Stimulated activated CD4-positive, alpha-beta T cell treated with anti-CD3 and anti-CD28 coated beads, Interleukin-1b, Interleukin-23, amount 100 ng/mL, for 24 hours (primary cell): ENCODE measurements at regions not wholly inside any gene's neighbourhood (a gene's known extent, or its start where the extent isn't known, plus 50 kb on each side); places are given as distances from the start of the nearest gene placed in this dataset.

Source experiments
- DNase-seq, 4 experiments: peaks; one replicate each; pipeline ENCODE4 v3.0.0-alpha.2; 2020; ENCODE audit warnings: low read depth in 4 of 4, low spot score in 1 of 4

DNA sequence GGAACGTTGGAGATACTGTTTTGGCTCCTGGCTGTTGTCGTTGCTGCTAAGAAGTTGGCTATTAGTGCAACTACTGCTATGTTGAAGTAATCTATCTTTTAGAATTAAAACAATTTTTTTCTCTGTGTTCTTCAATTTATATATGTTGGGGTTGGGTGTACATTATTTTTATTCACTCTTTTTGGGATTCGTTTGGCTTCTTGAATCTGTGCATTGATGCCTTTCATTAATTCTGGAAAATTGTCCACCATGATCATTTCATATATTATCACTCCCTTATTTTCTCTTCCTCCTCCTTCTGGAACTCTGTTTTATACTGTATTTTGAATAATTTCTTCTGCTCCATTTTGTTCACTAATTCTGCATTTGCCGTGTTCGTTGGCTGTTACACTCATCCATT, 199.5 kb upstream of the PLET1 start:
- DNase-seq, result no peak

- DNase-seq, result no peak
These were observed 204.3 kb upstream of the PLET1 start for GRCh38 chr11:112464949-112465348.

DNA sequence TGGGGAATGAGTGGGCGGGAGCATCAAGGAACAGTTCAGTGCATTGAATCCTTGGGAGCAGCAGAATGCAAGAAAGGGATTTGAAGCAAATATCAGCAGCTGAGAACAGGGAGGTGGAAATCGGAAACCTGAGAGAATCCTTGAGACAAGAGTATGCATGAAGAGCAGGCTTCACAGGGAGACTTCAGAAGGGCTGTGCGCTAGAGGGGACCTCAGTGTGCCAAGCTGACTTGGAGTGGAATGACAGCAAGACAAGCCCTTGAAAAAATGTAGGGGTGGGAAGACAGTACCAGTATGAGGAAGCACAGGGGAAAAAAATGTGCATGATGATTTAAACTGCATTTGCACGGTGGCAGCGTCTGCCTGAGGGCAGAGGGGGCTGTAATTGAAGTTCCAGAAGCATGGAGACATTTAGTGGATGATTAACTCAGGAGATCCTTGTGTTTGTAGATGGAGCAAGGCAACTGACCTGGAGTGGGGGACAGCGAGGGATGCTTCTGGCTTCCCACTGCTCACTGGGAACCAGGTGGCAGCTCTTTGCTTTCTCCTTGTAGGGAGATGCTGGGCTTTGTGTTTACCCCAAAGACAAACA, 204.9 kb upstream of the PLET1 start:
- no peak for DNase-seq

DNA sequence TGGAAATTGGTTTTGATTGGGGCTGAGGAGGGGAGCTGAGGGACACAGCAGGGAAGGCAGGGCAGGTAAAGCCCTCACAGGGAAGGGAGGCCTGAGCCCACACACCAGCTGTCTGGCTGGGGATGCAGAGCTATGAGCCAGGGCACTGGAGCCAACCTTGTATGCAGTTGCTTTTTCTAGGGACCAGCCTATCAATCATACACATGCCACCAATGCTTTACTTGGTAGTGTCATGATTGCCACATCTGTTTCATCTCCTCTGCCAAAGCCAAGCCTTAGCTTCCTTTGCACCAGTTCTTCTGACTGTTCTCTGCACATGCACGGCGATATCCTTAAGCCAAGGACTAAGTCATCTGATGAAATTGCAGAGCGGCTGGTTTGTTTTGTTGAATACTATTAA, 207.1 kb upstream of the PLET1 start:
- no peak for DNase-seq

DNA sequence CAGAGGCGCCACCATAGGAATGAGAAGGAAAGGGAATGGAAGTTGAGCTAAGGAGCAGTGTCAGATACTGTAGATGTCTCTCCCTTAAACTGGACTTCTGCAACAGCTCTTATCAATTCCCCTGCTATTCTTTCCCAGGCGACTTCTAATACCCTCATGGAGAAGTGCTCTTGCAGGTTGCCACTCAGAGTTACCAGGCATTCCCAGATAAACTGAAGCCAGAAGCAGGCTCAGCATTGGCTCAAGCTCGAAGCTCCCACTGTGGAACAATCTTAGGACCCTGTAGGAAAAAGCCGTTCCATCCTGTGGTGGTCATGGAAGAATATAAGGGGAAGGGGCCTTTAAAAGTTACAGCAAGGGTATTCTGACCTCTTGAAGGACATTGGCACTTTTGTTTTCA, 208.7 kb upstream of the PLET1 start:
- no peak for DNase-seq

DNA sequence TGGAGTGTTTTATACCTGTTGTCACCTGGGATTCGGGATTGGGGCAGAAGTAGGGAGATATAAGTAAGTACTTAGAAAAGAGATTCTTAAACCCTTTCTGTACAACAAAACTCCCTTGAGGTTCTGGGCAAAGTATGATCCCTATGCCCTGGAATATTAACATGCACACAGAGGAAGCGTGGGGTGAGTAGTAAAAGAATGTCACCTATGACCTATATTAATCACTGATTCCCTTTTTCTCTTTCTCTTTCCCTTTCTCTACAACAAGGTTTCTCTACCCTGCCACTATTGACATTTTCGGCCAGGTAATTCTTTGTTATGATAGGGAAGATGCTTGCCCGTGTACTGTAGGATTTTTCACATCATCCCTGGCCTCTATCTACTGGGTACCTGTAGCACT, 209.7 kb upstream of the PLET1 start:
- no peak for DNase-seq

GRCh38 chr11:112471731-112472130, 211.1 kb upstream of the PLET1 start:
- no peak for DNase-seq

DNA sequence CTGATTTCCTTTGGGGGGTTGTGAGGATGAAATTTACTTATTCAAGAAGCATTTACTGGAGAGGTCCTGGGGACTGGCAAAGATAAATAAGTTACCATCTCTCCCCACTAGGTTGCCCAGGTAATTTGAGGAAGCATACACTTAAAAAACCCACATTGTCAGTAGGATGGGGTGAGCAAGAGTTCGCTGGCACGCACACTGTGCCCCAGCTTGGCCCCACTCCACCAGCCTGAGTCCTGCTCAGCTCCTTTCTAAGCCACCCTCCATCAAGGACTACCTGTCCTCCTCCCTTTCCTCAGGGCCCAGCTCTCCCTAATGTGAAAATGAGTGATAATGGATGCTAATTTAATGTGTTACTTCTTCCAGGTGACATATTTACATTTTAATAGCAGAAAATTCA, 216.5 kb upstream of the PLET1 start:
- DNase-seq, result no peak

GRCh38 chr11:112477581-112478317, 217.1 kb upstream of the PLET1 start:
- no peak for DNase-seq

- no peak for DNase-seq
These were observed 218.1 kb upstream of the PLET1 start for GRCh38 chr11:112478806-112479205.

- DNase-seq, result no peak
These were observed 220.8 kb upstream of the PLET1 start for GRCh38 chr11:112481431-112481830.

GRCh38 chr11:112481893-112482292, 221.2 kb upstream of the PLET1 start:
- no peak for DNase-seq

DNA sequence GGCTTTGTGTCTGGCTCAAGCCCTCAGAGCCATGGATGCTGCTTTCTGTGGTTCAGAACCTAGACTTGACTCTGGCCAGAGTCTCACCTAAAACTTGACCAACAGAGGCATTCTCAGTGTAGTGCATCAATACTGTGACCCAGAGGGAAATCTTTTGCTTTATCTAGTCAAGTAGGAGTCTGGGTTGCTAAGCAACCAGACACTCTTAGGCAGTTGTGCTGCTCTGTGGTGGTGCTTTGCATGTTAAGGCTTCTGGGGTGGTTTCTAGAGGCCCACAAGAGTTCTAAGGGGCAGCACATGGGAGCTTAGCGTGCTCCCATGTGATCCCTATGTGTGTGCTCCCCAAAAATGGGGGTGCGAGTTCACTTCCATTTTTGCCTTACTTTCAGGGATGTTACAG, 224.6 kb upstream of the PLET1 start:
- DNase-seq, result no peak

DNA sequence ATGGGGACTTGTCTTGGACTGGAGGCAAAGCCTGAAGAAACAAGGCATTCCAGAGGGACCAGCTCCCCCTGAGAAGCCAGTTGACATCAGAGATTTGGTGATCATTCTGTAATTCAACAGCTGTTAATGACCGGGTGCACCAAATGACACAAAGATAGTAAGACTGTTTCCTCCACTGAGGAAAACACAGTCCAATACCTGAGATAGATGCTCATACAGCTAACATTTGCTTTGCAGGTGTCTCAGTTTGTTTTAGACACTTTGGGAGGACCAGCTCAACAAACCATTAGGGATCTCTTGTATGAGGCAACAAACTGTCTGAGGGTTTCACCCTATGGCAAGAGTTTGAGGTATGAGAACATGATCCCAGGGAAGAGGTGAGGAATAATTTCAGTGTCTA, 237.2 kb upstream of the PLET1 start:
- no peak for DNase-seq

DNA sequence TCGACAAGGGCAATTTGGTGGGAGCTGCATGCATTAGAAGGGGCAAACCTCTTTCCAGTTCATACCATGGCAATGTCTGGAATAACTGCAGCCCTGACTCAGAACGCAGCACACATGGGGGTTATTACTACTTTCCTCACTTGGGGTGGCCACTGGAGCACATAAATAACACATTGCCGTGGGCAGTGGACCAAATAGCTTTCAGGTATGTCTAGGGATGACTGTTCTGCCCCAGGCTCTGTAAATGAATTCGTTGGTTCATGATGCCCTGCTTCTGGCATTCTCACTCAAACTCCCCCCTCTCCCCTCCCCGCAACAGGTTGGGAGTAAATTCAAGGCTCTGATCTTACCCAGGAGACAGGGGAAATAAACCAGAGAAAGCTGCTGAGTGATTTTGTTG, 238.0 kb upstream of the PLET1 start:
- no peak for DNase-seq

GRCh38 chr11:112499153-112499880, 238.7 kb upstream of the PLET1 start:
- no peak for DNase-seq

- no peak for DNase-seq
These were observed 239.2 kb upstream of the PLET1 start for GRCh38 chr11:112499881-112500204.

DNA sequence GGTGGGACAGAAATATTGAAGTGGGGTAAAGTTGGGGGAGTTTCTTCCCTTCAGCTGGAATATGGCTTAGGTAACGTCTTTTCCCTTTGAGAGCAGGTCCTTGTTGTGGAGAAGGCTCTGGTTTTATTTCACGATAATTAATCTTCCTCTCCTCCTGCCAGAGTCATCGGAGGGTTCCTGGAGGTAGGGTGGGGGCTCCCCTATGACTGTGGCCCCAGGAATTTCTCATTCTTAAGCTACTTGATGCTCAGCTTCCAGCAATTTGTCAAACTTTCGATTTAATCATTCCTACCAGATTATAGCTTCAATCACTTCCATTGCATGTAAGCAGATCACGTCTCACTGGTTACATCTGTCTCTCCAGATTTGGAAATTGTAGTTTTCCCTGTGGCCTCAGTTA, 242.8 kb upstream of the PLET1 start:
- no peak for DNase-seq

- no peak for DNase-seq
These were observed 243.4 kb upstream of the PLET1 start for GRCh38 chr11:112504056-112504455.

DNA sequence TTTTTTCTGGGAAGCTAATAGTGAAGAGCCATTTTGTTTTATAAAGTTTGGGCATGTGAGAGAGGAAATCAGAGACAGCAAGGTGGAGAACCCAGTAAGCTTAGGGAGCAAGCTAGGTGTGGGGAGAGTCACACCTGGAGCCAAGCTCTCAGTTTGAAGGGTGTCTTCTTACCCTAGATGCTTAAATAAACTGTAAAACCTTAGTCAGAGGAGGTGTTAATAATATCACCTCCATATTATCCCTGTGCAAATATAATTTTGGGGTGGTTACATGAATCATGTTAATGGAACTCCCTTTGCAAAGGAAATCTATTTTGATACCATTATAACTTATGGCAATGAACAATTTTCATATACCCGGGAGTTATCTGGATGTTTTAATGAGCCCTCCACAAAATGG, 246.2 kb upstream of the PLET1 start:
- no peak for DNase-seq

GRCh38 chr11:112507281-112507680, 246.6 kb upstream of the PLET1 start:
- no peak for DNase-seq

- no peak for DNase-seq
These were observed 248.1 kb upstream of the PLET1 start for GRCh38 chr11:112508750-112509149.

- DNase-seq, result no peak
These were observed 248.6 kb upstream of the PLET1 start for GRCh38 chr11:112509300-112509699.
